ENCODE measurements at regions not wholly inside any gene's neighbourhood (a gene's known extent, or its start where the extent isn't known, plus 50 kb on each side); places are given as distances from the start of the nearest gene placed in this dataset.

DNA sequence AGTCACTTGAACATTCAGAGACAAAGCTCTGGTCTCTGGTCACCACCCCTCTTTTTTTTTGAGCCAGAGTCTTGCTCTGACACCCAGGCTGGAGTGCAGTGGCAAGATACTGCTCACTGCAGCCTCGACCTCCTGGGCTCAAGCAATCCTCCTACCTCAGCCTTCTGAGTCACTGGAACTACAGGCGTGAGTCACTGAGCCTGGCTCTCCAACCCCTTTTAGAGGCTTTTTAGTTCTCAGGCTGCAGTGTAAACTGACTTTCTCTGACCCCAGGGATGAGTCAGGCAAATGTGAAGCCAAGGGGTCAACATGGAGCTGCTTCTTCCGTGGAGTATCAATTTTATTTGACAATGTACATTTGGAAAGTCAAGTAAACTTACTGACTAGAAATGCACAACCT, 229.2 kb downstream of the PTTG2 start:
- DNase-seq (ENCODE audit: low spot score) = no peak
- intact Hi-C loops (cut with DNase I) = loop anchor here (5.0 to 10.0 kb wide), 3 partner anchors 125 to 485 kb away; no protein-coding TSS in a partner anchor

DNA sequence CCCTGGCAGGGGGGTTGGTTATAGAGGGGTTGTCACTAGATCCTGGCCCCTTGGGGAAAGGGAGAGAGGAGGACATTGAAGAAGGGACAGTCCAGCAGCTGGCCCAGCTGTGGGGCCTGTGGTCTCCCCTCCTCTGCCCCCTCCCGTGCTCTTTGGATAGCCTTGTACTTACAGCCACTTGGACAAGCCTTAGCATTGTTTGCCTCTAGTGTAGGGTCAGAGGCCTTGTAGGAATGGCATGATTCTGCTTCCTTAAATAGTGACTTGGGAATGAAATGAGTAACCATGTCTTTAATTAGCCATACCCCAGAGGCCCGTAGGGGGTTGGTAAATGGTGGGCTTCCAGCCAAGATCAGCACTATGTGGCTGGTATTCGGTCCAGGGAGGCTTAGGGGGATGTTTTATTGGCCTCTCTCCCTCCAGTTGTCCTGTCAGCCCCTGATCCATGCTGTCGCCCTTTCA, 230.6 kb downstream of the PTTG2 start:
- intact Hi-C loops (cut with DNase I) = loop anchor here in 1 of 2 donors (5.0 kb wide), 1 partner anchor 112 kb away; no protein-coding TSS in a partner anchor
- DNase-seq (ENCODE audit: low spot score) = no peak

- intact Hi-C loops (cut with DNase I) = loop anchor here in 1 of 2 donors (5.0 kb wide), 1 partner anchor 110 kb away; no protein-coding TSS in a partner anchor
- no peak for DNase-seq (ENCODE audit: low spot score)
Observed at GRCh38 chr4:38192516-38192915, 232.3 kb downstream of the PTTG2 start.

- DNase-seq (ENCODE audit: low spot score) = no peak
- intact Hi-C loops (cut with DNase I) = loop anchor here in 1 of 2 donors (5.0 kb wide), 1 partner anchor 109 kb away; no protein-coding TSS in a partner anchor
Observed at GRCh38 chr4:38193236-38193863, 233.2 kb downstream of the PTTG2 start.

DNA sequence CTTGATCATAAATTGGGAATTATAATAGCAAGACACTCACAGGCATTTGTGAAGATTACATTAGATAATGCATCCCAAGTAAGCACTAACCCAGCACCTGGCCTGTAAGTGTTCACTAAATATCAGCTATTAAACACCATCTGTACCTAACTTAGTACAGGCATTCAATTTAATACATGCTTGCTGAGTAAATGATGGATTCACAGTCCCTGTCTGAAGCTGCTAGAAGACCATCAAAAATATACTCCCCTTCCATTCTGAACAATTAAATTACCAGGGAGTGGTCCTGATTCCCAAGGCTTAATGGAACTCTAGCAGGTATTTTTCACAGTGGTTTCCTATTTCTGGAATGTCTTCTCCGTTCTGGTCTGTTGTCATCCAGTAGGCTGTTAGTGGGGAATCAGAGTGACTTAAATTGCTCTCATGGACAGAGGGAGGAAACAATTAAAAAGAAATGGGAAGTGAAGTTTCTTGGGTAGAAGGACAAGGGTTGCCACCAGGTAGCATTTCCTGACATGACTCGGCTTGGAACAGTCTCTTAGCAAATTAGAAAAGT, 233.9 kb downstream of the PTTG2 start:
- intact Hi-C loops (cut with DNase I) = loop anchor here in 1 of 2 donors (5.0 kb wide), 1 partner anchor 108 kb away; no protein-coding TSS in a partner anchor
- DNase-seq (ENCODE audit: low spot score) = no peak

DNA sequence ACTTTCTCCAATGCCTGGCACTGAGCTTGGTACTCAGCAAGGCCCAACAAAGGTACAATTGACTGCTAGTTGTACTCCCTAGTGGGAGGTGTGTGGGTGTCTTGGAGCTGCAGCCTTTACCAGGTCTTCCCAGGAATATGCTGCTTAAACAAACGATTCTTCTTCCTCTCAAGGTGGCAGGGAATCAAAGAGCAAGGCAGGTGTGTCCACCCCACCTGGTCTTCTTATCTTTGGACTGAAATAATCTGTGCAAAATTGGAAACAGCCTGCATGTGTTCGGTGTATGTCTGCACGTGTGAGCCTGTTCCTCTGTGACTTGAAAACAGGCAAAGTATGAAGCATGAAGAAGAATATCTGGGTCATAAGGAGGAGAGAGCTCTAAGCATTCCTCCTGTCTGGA, 235.3 kb downstream of the PTTG2 start:
- no peak for DNase-seq (ENCODE audit: low spot score)
- intact Hi-C loops (cut with DNase I) = no loop called here

DNA sequence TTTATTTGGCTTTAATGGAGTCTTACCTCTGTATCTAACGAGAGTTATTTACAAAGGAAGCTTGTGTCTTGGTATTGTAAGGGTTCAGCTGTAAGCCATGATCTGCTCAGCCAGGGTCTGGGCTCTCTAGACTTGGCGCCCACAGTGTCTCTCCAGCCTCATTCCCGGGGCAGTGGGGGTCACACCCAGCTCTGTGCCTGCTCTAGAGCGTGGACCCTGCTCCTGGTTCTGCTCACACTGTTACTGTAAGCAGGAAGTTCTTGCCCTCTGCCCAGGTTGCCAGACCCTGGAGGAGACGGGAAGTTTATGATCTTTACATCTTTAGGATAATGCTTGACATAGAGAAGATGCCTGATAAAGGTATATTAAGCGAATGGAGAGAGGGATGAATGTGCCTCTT, 235.7 kb downstream of the PTTG2 start:
- intact Hi-C loops (cut with DNase I) = no loop called here
- DNase-seq (ENCODE audit: low spot score) = no peak

DNA sequence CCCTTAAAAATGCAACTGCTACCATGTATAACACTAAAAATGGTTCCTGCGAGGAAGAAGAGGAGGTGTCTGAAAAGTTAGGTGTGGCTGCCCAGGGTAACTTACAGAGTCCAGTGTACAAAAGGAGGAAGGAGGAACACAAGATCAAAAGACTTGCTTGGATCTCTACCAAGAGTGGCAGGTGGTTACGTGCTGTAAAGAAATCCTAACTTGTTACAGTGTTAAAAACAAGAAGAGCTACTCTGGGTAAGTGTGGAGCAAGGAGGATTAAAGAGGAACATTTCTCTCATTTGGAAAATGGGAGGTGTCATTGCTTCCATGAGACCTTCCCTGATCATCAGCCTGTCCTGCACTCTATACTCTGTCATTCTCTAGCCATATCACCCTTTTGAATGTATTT, 242.0 kb downstream of the PTTG2 start:
- intact Hi-C loops (cut with DNase I) = no loop called here

GRCh38 chr4:38203609-38204008, 243.4 kb downstream of the PTTG2 start:
- no peak for DNase-seq (ENCODE audit: low spot score)
- intact Hi-C loops (cut with DNase I) = no loop called here

More for the DNA sequence above, 242.0 kb downstream of the PTTG2 start:
- no peak for DNase-seq (ENCODE audit: low spot score)

GRCh38 chr4:38204339-38205035, 244.3 kb downstream of the PTTG2 start:
- intact Hi-C loops (cut with DNase I) = no loop called here
- no peak for DNase-seq (ENCODE audit: low spot score)

DNA sequence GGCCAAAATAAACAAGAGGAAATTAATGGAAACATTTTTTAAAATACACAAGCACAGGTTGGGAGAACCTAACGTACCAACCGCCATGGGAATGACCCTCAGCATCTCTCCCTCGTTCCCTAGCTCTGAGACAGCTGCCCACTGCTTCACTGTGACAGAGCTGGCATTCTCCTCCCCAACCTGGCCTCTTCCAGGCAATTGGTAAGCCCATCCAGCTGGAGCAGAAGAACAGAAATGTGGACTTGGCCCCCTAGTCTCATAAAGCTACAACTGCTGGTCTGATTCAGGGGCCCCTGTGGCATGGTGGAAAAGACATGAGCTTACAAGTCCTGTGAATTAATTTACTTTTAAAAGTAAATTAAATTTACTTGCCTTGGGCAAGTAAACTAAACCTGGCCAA, 245.1 kb downstream of the PTTG2 start:
- DNase-seq (ENCODE audit: low spot score) = no peak
- intact Hi-C loops (cut with DNase I) = no loop called here

- no peak for DNase-seq (ENCODE audit: low spot score)
- intact Hi-C loops (cut with DNase I) = no loop called here
Observed at GRCh38 chr4:38207110-38207457, 246.9 kb downstream of the PTTG2 start.

DNA sequence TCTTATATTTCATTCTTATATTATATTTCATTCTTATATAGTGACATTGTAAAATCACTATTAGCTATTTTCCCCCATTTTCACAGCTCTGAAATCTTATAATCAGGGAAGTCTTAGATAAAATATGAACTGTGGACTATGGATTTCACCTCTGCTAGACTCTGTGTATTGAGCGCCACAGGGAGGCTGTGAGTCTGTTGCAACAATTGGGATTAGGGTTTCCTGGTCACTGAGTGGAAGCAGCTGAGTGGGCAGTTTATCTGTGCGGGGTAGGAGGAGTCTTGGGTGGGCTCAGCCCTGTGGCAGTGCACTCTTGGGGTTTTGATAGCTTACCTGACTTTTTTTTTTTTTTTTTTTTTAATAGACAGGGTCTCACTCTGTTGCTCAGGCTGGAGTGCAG, 249.5 kb downstream of the PTTG2 start:
- intact Hi-C loops (cut with DNase I) = no loop called here
- DNase-seq (ENCODE audit: low spot score) = no peak

DNA sequence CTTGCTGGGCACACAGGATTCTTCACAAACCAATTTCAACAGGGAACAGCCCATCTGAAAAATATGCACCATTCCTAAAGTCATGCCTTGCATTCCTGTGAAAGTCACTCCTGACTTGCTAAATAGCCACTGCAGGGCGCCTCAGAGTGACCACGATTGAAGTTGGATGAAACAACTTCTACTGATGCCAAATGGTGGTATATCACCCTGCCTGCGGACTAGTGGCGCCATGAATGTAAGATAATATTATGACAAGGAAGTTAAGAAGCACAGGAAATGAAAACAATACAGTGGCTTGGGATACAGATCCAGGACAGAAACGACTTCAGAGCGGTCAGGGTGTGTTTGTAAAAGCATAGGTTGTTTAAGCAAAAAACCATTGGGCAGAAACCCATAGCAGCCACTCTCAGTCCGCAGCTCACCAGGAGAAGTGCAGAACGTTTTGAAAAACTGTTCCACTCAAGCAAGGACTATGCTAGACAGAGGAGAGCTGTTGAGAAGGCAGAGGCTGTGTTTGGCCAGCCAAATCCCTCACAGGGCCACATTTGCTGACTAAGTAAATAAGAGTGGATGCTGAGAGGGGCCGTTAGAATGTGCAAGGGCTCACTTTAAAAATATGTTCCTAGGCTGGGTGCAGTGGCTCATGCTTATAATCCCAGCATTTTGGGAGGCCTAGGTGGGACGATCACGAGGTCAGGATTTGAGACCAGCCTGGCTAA, 250.4 kb downstream of the PTTG2 start:
- intact Hi-C loops (cut with DNase I) = no loop called here

DNA sequence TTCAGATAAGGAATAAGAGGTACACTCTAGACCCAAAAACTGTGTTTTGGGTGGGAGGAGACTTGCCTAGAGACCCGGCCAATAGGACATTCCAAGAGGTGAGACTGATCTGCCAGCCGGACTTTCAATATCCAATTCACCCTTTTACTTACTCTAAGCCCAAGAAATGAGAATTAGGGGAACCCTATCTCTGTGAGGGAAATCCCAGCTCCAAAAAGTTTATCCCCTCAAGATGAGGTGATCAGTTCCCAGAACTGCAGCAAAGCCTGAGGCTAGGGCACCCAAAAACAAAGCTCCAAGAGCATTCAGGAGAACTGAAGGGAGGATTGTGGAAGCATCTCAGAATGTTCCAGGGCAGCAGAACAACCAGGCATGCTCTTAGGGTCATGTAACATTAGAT, 251.7 kb downstream of the PTTG2 start:
- no peak for DNase-seq (ENCODE audit: low spot score)
- intact Hi-C loops (cut with DNase I) = no loop called here

More for the DNA sequence above, 250.4 kb downstream of the PTTG2 start:
- DNase-seq (ENCODE audit: low spot score) = no peak

DNA sequence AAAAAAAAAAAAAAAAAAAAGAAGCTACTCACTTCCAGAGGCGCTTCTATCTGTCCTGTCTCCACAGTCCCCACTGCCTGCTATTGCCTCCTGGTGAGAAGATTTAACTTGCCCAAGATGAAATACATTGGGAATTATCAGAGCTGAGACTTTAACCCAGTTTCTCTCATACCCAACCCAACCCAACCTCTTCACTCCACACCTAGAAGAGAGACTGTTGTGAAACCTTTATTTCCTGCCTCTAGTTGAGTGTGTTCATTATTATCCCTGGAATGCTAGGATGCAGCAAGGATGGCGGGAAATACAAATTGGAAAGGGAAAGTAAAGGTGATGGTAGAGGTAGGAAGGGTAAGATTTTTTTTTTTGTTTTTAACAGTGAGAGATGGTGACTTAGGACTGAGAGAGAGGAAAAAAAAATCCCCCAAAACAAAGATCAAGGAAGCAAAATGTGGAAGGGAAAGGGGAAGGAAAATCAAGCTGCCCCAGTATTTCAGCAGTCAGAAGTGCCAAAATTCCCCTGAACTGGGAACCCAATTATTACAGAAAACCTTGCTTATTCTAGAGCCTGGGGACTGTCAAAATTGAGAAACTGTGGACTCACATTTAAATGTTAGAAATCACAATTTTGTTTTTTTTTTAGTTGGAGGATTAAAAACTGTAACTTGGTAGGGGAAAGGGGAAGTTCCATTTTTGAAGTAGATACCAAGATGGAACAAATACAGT, 253.0 kb downstream of the PTTG2 start:
- DNase-seq (ENCODE audit: low spot score) = no peak
- intact Hi-C loops (cut with DNase I) = no loop called here

DNA sequence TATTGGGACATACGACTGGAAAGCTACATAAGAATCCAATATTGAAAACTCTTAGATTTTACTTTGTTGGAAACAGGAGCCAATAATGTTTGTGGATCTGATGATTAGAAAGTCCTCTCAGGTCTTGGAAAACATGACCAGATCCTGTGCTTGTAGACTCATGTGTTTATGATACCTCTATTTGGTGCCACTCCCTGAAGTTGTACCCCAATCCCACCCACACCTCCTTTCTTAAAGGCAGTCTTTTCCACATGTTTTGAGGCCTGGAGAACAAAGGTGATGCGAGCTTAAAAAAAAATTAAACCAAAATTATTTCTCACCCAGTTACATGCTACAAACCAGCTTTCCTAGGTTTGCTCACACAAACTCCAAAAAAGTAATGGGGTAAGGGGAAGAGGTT, 262.7 kb downstream of the PTTG2 start:
- no peak for DNase-seq (ENCODE audit: low spot score)
- intact Hi-C loops (cut with DNase I) = no loop called here

DNA sequence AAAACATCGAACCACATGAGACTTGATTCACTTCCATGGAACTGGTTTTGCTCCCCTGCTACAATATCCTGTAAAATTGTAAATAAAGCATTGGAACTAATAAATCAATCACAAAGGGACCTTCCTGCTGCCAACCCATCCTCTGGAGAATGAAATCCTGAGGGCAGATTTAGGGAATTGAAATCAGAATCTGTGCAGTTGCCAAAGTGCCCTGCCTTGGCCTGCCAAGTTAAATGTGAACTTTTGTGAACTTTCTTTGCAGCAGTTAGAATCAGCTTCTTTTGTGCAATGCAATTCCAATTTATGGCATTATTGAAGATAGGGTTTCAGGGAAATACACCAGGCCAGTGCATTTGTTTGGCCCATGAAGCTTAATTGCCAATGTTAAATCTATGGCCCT, 263.1 kb downstream of the PTTG2 start:
- intact Hi-C loops (cut with DNase I) = no loop called here
- no peak for DNase-seq (ENCODE audit: low spot score)

DNA sequence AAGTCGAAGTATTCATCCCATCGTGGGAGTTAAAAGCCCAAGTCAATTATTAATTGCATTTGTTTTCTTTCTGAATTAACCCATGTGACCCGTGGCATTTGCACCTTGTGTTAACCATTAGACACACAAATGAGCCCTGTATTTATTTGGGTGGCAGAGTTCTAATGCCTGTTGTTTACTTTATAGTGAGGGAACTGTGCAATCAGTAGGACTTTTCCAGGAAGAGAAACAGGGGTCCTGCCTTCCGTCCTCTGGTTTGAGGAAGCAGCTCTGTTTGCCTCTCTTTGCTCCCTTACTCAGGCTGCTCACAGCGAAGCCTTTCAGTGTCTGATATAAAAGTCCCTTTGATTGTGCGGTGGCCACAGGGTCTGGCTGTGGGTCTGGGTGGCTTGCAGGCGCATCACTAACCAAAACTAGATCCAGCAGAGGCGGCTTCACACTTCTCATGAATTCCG, 263.6 kb downstream of the PTTG2 start:
- DNase-seq (ENCODE audit: low spot score) = no peak
- intact Hi-C loops (cut with DNase I) = no loop called here

Measured in posterior vena cava (tissue), 2 donors.